Fibroblast of skin of abdomen (primary cell): ENCODE measurements at regions not wholly inside any gene's neighbourhood (a gene's known extent, or its start where the extent isn't known, plus 50 kb on each side); places are given as distances from the start of the nearest gene placed in this dataset.

Experiments used
- DNase-seq: peaks from one replicate; pipeline ENCODE4 v3.0.0-alpha.2; 2013

DNA sequence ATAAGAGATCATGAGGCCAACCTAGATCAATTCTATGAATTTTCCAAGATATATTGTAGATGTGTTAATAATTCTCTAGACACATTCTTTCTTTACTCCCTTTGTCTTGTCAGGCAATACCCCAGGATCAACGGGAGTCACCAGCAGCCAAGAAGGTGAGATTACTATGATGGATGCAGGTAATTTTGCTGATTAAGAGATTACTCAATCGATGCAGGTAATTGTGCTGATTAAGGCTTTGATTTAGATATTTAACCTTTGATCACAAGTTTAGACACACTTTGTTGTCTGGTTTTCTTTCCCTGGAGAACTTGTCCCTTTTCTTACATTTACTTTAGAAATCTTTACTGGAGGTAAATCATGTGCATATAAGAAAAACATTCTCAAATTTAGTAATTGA is 134.3 kb upstream of the CNTN1 start:
- no peak for DNase-seq

DNA sequence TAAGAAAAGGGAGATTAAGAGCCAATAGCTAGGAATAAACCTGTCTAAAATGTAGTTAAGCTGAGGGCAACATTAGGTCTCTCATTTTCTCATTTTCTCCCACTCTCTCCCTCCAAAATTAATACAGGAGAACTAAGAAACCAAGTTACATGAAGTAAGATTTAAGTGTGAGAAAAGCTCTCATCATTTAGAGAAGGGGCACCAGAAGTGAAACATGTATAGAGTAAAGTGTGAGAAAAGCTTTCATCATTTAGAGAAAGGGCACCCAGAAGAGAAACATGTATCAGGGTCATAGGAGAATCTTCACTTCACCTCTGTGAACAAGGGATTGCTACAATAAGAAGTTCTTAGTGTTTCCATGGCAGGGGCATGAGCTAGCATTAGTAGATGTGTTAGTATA is 132.4 kb upstream of the CNTN1 start:
- DNase-seq, result no peak

DNA sequence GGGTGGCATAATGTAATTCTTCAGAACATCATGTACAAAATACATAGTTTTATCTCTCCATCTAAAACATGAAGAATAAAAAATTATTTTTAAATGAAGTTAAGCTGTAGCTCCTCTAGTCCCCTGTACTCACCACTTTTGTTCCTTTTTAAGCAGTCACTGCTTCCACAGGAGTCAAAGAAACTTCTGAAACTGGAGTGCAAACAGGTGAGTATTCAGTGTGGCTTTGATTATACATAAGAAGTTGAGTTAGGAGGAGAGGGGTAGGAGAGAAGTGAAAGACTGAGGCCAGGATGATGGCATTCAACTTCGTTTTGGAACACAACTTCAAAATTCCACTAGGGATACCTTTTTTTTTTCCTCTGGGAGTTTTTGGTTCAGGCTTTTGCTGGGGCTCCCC is 131.4 kb upstream of the CNTN1 start:
- DNase-seq, result no peak

GRCh38 chr12:40561395-40561966 is 130.8 kb upstream of the CNTN1 start:
- no peak for DNase-seq

DNA sequence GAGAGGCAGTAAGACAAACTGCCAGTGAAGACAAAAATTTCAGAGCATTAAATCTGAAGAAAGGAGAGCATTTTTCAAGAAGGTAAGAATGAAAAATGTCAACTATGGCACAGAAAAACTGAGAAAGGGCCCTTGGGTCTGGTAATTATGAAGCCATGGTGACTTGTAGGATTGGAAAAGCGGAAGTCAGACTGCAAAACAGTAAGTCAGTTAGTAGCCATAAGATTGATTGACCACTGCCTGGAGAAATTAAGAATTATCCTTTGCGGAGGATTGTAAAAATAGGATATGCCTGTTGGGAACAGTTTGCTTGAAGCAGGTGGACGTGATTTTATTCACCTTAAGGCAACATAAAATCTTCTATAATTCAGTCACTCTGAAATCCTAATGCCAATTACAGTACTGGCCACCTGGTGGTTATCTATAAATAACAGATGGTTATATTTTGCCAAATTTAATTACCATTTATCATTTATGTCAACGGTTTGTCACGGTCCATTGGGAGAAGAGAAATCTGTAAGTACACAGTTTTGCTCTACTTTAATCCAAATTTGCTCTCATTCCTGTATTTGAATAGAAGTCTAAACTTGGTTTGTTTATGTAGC is 127.1 kb upstream of the CNTN1 start:
- no peak for DNase-seq

DNA sequence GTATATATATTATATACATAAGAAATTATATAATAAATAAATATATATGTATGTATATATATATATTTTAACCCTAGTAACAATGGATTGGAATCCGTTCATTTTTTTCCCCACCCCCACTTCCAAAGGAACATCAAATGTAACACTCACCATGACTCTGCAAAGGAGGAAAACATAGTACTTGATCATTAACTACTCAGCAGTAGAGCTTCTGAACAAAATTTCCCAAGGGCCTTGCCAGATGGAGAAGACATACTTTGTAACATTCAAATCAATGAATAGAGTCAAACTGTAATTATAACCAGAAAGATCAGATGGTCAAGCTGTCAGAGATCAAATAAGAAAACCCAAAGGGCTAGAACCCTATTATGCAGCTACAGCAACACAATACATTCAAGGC is 126.0 kb upstream of the CNTN1 start:
- no peak for DNase-seq

- peak; percentile 23 for DNase-seq
Observed at GRCh38 chr12:40569626-40570179, 122.5 kb upstream of the CNTN1 start.

DNA sequence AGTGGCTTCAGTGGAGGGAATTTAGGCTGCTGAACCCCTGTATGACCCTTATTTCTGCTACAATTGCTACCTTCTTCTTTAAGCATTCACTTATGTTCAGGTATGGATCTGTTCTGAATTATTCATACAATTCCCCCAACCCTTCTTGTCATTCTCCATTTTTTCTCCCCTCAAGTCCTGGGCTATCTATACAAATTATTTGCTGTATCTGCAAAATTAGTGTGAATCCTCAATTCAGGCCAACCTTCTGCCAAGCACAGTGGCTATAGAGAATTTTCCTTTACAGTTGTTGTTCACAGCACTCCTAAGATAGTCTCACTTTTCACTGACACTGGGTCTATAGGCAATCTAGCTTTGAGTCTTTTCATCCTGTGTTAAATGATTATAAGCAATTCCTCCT is 119.2 kb upstream of the CNTN1 start:
- DNase-seq, result no peak

- no peak for DNase-seq
Observed at GRCh38 chr12:40575987-40576386, 116.3 kb upstream of the CNTN1 start.

DNA sequence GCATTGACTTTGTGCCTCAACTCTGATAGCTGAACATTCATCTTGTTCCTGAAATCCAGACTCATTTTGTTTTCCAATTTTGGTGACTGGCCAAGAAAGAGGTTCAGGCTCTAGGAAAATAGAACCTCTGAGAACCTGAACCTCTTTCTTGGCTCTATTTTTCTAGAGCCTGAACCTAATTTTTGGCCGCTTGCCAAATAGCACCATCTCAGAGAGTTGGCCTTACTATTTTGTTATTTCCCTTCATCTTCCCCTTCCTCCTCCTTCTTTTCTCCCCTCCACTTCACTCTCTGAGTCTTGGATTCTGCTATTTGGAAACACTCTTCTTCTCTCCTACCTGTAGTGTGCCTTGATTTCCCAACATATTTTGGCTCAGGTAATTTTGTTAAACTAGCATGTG is 114.4 kb upstream of the CNTN1 start:
- no peak for DNase-seq

DNA sequence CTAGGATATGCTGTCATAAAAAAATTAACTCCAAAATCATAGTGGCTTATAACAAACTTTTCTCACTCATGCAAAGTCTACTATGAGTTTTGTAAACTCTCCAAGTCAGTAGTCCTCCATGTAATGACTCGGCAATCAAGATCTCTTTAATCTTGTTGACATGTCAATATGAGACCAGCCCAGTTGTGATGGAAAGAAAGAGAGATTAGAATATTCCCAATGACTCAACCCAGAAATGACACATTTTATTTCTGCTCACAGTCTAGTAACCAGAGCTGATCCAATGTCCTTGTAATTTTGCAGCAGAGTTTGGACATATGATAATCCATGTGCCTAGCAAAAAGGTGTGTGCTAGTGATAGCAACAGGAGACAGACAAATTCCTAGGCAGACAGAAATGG is 112.6 kb upstream of the CNTN1 start:
- DNase-seq, result no peak

DNA sequence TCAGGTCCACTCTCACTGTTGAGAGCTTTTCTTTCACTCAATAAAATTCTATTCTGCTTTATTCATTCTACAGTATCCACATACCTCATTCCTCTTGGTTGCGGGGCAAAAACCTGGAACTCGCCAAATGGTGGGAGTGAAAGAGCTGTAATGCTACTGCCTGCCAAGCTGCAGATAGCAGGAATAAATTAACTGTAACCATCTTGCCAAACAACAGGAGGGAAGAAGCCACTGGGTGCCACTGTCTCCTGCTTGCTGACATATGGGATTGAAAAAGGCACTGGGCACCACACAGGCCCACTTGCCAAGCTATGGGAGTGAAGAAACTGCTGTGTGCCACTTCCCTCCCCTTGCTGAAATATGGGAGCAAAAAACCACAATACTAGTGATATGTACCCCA is 111.9 kb upstream of the CNTN1 start:
- no peak for DNase-seq

DNA sequence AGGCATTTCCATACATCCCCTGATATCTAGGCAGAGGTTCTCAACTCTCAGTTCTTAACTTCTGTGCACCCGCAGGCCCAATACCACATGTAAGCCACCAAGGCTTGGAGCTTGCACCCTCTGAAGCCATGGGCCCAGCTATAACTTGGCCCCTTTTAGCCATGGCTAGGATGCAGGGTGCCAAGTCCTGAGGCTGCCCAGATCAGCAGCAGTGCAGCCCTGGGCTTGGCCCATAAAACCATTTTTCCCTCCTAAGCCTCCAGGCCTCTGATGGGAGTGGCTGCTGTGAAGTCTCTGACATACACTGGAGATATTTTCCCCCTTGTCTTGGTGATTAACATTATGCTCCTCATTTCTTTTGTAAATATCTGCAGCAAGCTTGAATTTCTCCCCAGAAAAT is 110.3 kb upstream of the CNTN1 start:
- no peak for DNase-seq

- DNase-seq, result no peak
Observed at GRCh38 chr12:40583743-40584142, 108.5 kb upstream of the CNTN1 start.

GRCh38 chr12:40584763-40585162 is 107.5 kb upstream of the CNTN1 start:
- DNase-seq, result no peak

- no peak for DNase-seq
Observed at GRCh38 chr12:40586823-40587222, 105.4 kb upstream of the CNTN1 start.

DNA sequence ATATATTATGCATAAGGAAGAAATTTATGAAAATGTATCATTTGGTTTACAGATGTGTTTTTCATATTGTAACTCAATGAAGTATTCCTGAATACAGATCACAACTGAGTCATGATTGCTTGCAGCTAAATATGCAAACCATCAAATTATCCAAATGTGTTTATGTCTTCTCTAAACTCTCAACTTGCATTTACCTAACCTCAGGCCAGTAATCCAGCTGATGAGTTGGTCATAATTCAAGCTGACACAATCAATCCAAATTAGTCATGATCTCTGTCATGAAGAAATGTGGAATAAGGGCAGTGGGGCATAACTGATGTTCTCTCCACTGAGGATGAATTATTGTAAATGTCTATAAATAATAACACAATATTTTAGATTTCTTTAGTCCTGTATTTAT is 104.8 kb upstream of the CNTN1 start:
- no peak for DNase-seq

GRCh38 chr12:40587970-40588369 is 104.3 kb upstream of the CNTN1 start:
- DNase-seq, result no peak

DNA sequence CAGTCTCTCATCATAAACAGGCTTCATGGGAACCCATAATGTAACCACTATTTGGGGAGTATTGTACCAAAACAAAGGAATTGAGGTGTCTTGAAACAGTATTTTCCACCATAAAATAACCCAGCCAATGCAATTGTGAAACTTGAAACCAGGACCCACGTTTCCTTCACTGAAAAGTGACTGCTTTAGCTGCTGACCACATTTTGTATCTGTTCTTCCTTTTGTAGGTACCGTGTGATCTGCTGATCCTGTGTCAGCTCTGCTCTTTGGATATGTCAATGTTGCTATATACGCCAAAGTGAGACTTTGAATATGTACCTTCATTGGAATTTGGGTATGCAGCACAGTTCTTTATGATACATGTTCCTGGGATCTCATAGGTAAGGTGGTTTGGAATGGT is 95.1 kb upstream of the CNTN1 start:
- no peak for DNase-seq

DNA sequence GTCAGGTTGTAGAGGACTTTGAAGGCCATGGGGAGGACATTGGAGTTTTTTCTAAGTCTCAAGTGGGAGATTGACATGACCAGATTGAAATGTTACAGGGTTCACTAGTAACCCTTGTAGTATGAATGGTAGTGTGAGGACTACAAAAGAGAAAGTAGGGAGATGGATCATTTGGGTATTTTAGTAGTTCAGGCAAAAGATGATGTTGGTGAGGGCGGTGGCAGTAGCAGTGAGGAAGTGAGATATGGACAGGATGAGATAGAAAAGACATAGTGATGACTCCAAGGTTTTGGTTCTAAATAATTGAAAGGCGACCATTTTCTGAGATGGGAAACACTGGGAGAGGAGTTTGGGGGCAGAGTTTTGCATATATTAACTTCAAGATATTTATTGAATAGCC is 94.2 kb upstream of the CNTN1 start:
- no peak for DNase-seq

DNA sequence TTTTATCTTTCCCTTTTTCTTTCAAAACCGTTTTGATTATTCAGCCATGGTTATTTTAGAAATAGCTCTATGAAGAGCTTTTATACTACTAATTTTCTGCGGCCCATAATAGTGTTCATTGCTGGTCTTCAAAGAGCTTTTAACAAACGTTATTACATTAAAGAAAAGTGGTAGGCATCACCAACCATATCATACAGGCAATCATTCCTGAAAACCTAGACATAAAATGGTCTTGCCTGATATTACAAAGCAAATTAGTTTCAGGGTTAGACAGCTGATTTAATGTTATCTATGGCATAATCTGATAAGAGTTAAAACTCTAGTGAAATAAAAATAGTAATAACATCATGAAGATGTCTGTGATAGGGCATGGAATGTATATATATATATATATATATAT is 89.7 kb upstream of the CNTN1 start:
- no peak for DNase-seq

GRCh38 chr12:40614923-40615322 is 77.3 kb upstream of the CNTN1 start:
- DNase-seq, result no peak

DNA sequence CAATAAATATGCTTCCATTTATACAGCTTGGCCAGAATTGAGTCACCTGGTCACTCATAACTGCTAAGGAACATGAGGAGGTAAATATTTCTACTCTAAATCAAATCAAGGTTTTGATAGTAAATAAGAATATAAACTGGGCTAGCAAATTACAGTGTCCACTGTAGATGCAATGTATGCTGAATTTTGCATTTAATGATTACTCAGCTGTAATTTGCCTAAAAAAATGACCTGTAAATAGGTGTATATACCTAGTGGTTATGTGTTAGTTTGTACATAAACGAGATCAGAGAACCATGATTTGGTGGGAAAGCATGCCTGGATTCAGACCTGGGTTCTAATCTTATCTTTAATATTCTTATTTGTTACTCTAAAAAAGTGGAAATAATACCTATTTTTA is 76.6 kb upstream of the CNTN1 start:
- no peak for DNase-seq

- no peak for DNase-seq
Observed at GRCh38 chr12:40616383-40616915, 75.8 kb upstream of the CNTN1 start.

- DNase-seq, result peak; percentile 2
Observed at GRCh38 chr12:40618636-40619035, 73.6 kb upstream of the CNTN1 start.
